GM23338 (cell line): ENCODE measurements at regions not wholly inside any gene's neighbourhood (a gene's known extent, or its start where the extent isn't known, plus 50 kb on each side); places are given as distances from the start of the nearest gene placed in this dataset.

Source experiments
- ATAC-seq: fragments of 200-7000 bp; cut with Tn5 transposase; 3 replicates; pipeline ENCODE4 v1.9.1; 2020
- DNase-seq: peaks from one replicate; pipeline ENCODE4 v3.0.0-alpha.2; 2015; ENCODE audit warnings: low spot score
- H2AFZ ChIP-seq: fragments of 200-600 bp; sonication (generic); 2 replicates; pipeline ENCODE4 v1.8.0; 2016; ENCODE audit warnings: antibody characterized with exemption, mild to moderate bottlenecking, moderate library complexity
- H3F3A ChIP-seq: fragments of 200-600 bp; sonication (generic); replicated peaks from 2 replicates; pipeline ENCODE4 v1.8.0; 2017; ENCODE audit warnings: antibody characterized with exemption, mixed run types, low read depth
- H3K27ac ChIP-seq: fragments of 200-600 bp; sonication (generic); 2 replicates; pipeline ENCODE4 v1.6.1; 2016; ENCODE audit warnings: low read depth
- H3K27me3 ChIP-seq: fragments of 200-600 bp; sonication (generic); 2 replicates; pipeline ENCODE4 v1.8.0; 2016; ENCODE audit warnings: mild to moderate bottlenecking, mixed run types, moderate library complexity; ENCODE audit not compliant: insufficient read depth
- H3K36me3 ChIP-seq: fragments of 200-600 bp; sonication (generic); 2 replicates; pipeline ENCODE4 v1.8.0; 2016; ENCODE audit warnings: mild to moderate bottlenecking; ENCODE audit not compliant: insufficient read depth
- H3K4me1 ChIP-seq: fragments of 200-600 bp; sonication (generic); 2 replicates; pipeline ENCODE4 v1.8.0; 2016; ENCODE audit warnings: mild to moderate bottlenecking, moderate library complexity; ENCODE audit not compliant: insufficient read depth
- H3K4me2 ChIP-seq: fragments of 200-600 bp; sonication (generic); 2 replicates; pipeline ENCODE4 v1.7.1; 2017; ENCODE audit warnings: mixed run types
- H3K4me3 ChIP-seq: fragments of 200-600 bp; sonication (generic); 2 replicates; pipeline ENCODE4 v1.6.1; 2016; ENCODE audit warnings: mixed run types
- H3K79me2 ChIP-seq: fragments of 200-600 bp; sonication (generic); replicated peaks from 2 replicates; pipeline ENCODE4 v1.8.0; 2017; ENCODE audit warnings: mild to moderate bottlenecking; ENCODE audit not compliant: insufficient read depth
- H3K9me2 ChIP-seq: fragments of 200-600 bp; sonication (generic); 2 replicates; pipeline ENCODE4 v1.8.0; 2017; ENCODE audit not compliant: insufficient read depth
- H4K20me1 ChIP-seq: fragments of 200-600 bp; sonication (generic); replicated peaks from 2 replicates; pipeline ENCODE4 v1.8.0; 2017; ENCODE audit warnings: mild to moderate bottlenecking; ENCODE audit not compliant: insufficient read depth
- H3K27ac Mint-ChIP-seq: 2 replicates; pipeline ENCODE4 v1.8.0; 2020; ENCODE audit warnings: inconsistent platforms, mild to moderate bottlenecking, moderate library complexity, mixed read lengths
- H3K27me3 Mint-ChIP-seq: 3 replicates; pipeline ENCODE4 v1.8.0; 2022; ENCODE audit warnings: low read depth, mild to moderate bottlenecking, moderate library complexity, mixed read lengths, inconsistent platforms; ENCODE audit not compliant: insufficient read depth, poor library complexity
- H3K36me3 Mint-ChIP-seq: 3 replicates; pipeline ENCODE4 v1.8.0; 2021; ENCODE audit warnings: low read depth, mild to moderate bottlenecking, inconsistent platforms, moderate library complexity, mixed read lengths
- H3K4me1 Mint-ChIP-seq: 3 replicates; pipeline ENCODE4 v1.8.0; 2020; ENCODE audit warnings: mild to moderate bottlenecking, inconsistent platforms, mixed read lengths
- H3K4me3 Mint-ChIP-seq: 3 replicates; pipeline ENCODE4 v1.8.0; 2021; ENCODE audit warnings: moderate library complexity, mild to moderate bottlenecking, inconsistent platforms, mixed read lengths
- H3K9me3 Mint-ChIP-seq: 3 replicates; pipeline ENCODE4 v1.8.0; 2020; ENCODE audit warnings: moderate library complexity, mild to moderate bottlenecking, inconsistent platforms, mixed read lengths
- ETS1 ChIP-seq: IDR thresholded peaks from 2 replicates; pipeline ENCODE4 v1.6.1; 2016; ENCODE audit warnings: antibody characterized with exemption
- EZH2phosphoT487 ChIP-seq: fragments of 200-600 bp; sonication (generic); IDR thresholded peaks from one replicate; pipeline ENCODE4 v1.8.1; 2018; ENCODE audit warnings: antibody characterized with exemption; ENCODE audit not compliant: unreplicated experiment
- NANOG ChIP-seq: IDR thresholded peaks from 2 replicates; pipeline ENCODE4 v1.6.1; 2016; ENCODE audit warnings: antibody characterized with exemption, borderline replicate concordance
- POLR2AphosphoS5 ChIP-seq: IDR thresholded peaks from 2 replicates; pipeline ENCODE4 v1.6.1; 2016; ENCODE audit warnings: antibody characterized with exemption, low read depth
- STAT1 ChIP-seq: IDR thresholded peaks from one replicate; pipeline ENCODE4 v1.6.1; 2016; ENCODE audit warnings: antibody characterized with exemption; ENCODE audit not compliant: unreplicated experiment
- ZNF114 ChIP-seq: fragments of 250-450 bp; sonication (Bioruptor Pico); IDR thresholded peaks from 2 replicates; pipeline ENCODE4 v1.5.0; 2020; ENCODE audit warnings: mild to moderate bottlenecking, moderate library complexity
- ZNF462 ChIP-seq: fragments of 250-450 bp; sonication (Bioruptor Pico); IDR thresholded peaks from 2 replicates; pipeline ENCODE4 v1.5.0; 2020; ENCODE audit warnings: mild to moderate bottlenecking, moderate library complexity

- Histone ChIP-seq H3K27ac (no peak overlapping the region), H3K4me2 (0 out of 2 replicates have a peak overlapping the region, but pooled peaks have one; percentile 43), H3K36me3 (no peaks in the 10 kb centered on the region), H3F3A (no peaks in the 10 kb centered on the region), H3K4me1 (peaks cover 12% of the 10 kb centered on the region; the same call in 1 of the 2 replicates), H3K79me2 (no peaks in the 10 kb centered on the region), H3K9me2 (no peaks in the 10 kb centered on the region), H4K20me1 (no peaks in the 10 kb centered on the region), H3K27me3 (no peaks in the 10 kb centered on the region), H3K4me3 (no peak overlapping the region), H2AFZ (peak overlapping the region; percentile 2; the same call in 1 of the 2 replicates)
- Mint-ChIP-seq H3K27me3 (no peaks in the 10 kb centered on the region), H3K9me3 (peaks cover 32% of the 10 kb centered on the region), H3K27ac (peak overlapping the region; percentile 43), H3K36me3 (peaks cover 11% of the 10 kb centered on the region; the same call in 2 of the 3 replicates), H3K4me1 (peaks cover 29% of the 10 kb centered on the region), H3K4me3 (peak overlapping the region; percentile 12; the same call in 1 of the 3 replicates)
- TF ChIP-seq POLR2AphosphoS5 (no peak), ZNF462 (no peak), ZNF114 (CRISPR knock-in tag) (no peak), NANOG (no peak)
- DNase-seq (no peak), ATAC-seq (peak; percentile 72)
Observed at GRCh38 chr20:60804918-60805630, 447.0 kb upstream of the CDH4 start.

GRCh38 chr20:60806354-60806753 lies 445.7 kb upstream of the CDH4 start:
- Mint-ChIP-seq H3K36me3 (peaks cover 8% of the 10 kb centered on the region), H3K27me3 (no peaks in the 10 kb centered on the region), H3K9me3 (peaks cover 37% of the 10 kb centered on the region), H3K27ac (no peak overlapping the region), H3K4me1 (peaks cover 29% of the 10 kb centered on the region), H3K4me3 (no peak overlapping the region)
- ATAC-seq (no peak), DNase-seq (no peak)
- Histone ChIP-seq H3K79me2 (no peaks in the 10 kb centered on the region), H3K9me2 (no peaks in the 10 kb centered on the region), H3K36me3 (no peaks in the 10 kb centered on the region), H2AFZ (no peak overlapping the region), H3F3A (no peaks in the 10 kb centered on the region), H3K27ac (no peak overlapping the region), H3K4me1 (peaks cover 12% of the 10 kb centered on the region; the same call in 1 of the 2 replicates), H3K4me2 (no peak overlapping the region), H3K4me3 (no peak overlapping the region), H4K20me1 (no peaks in the 10 kb centered on the region), H3K27me3 (no peaks in the 10 kb centered on the region)
- TF ChIP-seq ETS1 (no peak), STAT1 (no peak), EZH2phosphoT487 (no peak)
